ENCODE measurements at regions not wholly inside any gene's neighbourhood (a gene's known extent, or its start where the extent isn't known, plus 50 kb on each side); places are given as distances from the start of the nearest gene placed in this dataset.

DNA sequence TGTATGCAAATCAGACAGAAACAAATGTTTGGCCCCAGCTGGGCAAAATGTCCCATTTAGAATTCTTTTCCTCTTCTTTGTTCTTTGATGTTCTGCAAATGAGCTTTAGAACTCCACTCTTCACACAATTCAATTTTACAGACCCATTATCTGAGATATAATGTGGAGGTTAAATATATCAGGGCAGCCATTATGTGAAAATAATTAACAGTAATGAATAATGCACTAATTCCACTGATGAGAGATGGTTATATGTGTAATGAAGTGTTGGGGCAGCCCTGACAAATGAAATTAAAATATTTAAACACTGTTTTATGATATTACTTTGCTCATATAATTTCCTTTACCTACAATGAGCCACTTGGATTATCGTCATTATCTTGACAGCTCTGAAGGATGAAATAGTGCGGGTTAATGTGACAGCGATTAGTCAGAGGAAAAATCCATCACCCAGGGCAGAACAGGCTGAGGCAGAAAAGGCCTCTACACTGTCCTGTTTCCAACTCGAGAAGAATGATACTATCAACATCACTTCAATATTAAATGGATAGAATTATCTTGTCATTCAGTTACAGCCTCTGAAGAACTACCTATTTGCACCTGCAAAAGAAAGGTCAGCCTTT lies 321.1 kb downstream of the RBM26 start:
- DNase-seq (ENCODE audit: low read depth in 2 of 2): no peak

DNA sequence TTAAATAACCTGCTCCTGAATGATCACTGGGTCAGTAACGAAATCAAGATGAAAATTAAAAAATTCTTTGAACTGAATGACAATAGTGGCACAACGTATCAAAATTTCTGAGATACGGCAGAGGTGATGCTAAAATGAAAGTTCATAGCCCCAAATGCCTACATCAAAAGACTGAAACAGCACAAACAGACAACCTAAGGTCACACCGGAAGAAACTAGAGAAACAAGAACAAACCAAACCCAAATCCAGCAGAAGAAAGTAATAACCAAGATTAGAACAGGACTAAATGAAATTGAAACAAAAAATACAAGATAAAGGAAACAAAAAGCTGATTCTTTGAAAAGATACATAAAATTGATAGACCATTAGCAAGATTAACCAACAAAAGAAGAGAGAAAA lies 324.1 kb downstream of the RBM26 start:
- DNase-seq (ENCODE audit: low read depth in 2 of 2): no peak

DNA sequence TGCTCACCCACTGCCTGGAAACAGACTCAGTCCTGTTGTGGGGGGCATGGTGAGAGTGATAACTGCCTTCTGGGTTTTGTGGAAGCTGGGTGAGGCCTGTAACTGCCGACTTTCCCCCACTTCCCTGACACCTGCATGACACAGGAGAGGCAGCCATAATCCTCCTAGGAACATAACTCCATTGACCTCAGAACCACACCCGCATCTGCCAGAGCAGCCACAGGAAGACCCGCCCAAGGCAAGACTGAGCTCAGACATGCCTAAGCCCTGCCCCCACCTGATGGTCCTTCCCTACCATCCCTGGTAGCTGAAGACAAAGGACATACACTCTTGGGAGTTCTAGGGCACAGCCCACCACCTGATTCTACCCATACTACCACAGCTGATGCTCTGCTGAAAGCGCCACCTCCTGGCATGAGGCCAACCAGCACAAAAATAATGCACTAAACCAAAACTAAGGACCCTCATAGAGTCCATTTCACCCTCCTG lies 326.7 kb downstream of the RBM26 start:
- no peak for DNase-seq (ENCODE audit: low read depth in 2 of 2)

DNA sequence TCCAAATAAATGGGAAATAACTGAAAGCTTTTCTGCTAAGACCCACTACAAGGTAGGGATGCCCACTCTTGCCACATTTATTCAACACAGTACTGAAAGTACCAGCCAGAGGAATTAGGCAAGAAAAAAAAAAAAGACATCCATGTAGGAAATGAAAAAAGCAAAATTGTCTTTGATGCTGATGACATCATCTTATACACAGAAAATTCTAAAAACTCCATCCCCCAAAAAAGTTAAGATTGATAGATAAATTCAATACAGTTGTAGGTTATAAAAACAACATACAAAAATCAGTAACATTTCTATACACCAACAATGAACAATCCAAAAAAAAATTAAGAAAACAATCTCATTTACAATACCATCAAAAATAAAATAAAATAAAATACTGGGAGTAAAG lies 330.4 kb downstream of the RBM26 start:
- DNase-seq (ENCODE audit: low read depth in 2 of 2): no peak

DNA sequence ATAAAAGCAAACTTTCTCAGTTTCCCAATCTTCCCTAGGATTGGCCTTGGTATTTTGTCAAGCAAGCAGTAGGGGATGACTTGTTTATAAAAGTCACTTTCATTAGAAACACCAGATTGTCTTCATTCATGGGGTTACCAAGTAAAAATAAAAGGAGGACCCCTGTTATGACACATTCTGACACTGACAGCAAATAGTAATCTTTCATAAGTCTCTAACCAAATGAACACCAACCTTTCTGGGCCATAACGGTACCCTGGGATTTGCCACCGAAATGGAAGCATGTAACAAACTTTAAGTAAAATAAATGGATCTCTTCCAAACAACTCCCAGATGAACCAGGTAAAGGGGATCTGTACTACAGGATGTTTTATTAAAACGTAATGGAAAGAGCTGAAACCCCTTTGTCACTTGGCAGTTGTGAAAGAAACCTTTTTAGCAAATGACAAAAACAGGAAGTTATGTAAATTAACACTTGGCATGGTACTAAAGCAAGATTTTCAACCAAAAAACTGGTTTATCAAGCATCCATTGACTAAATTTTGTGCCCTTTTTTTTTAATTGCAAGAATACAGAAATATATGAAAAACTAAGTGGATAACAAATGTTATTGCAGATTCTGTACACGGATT lies 335.6 kb downstream of the RBM26 start:
- DNase-seq (ENCODE audit: low read depth in 2 of 2): no peak

DNA sequence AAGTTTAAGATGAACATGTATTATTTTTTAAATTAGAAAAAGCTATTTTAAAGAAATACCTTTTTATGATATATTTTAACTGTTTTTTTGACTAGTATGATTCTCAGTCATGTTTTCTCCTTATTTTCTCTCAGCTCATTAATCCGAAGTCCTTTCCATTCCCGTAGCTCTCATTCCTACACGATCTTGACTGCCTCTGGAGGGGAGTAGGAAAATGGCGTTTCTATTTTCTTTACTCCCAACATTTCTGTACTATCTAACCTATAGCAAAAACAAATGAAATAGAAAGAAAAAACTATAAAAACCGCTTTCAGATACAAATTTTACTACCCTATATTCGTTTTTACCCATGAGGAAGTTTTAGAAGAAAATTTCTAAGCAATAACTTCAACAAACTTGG lies 343.8 kb downstream of the RBM26 start:
- DNase-seq (ENCODE audit: low read depth in 2 of 2): no peak

DNA sequence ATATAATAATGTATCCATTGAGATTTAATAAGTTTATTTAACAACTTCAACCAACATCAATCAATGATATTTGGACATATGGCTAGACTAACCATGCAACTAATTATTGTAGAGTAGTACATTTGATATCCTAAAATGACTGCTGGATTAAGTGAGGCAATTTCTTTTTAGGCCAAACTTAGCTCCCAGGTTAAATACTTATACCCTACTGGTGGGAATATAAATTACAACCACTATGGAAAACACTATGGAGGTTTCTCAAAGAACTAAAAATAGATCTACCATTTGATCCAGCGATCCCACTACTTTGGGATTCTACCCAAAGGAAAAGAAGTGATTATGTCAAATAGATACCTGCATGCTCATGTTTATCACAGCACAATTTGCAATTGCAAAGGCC lies 345.8 kb downstream of the RBM26 start:
- no peak for DNase-seq (ENCODE audit: low read depth in 2 of 2)

DNA sequence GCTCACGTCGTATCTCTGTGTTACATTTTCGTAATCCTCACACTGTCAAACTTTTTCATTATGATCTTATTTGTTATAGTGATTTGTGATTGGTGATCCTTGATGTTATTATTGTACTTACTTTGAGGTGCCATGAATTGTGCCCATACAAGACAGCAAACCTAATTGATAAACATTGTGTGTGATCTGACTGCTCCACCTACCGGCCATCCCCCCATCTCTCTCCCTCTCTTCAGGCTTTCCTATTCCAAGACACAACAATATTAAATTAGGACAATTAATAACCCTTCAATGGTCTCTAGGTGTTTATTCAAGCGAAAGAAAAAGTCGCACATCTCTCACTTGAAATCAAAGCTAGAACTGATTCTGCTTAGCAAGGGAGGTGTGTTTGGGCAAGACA lies 349.3 kb downstream of the RBM26 start:
- no peak for DNase-seq (ENCODE audit: low read depth in 2 of 2)

DNA sequence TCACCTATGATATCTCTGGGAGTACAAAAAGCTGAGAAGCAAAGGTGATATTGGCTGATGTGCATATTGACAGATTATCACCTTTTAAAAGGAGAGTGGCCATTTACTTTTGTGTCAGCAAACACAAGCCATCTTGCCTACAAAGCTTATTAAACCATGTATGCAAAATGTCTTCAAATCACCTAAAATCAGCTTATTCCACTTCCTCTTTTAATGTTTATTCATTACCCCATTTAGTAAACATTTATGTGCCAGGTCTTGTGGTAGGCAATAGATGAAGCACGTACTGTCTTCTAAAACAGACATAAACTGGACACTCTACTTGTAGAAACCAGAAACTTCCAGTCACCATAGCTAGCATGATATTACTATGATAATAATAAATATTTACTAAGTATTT lies 354.6 kb downstream of the RBM26 start:
- DNase-seq (ENCODE audit: low read depth in 2 of 2): no peak

DNA sequence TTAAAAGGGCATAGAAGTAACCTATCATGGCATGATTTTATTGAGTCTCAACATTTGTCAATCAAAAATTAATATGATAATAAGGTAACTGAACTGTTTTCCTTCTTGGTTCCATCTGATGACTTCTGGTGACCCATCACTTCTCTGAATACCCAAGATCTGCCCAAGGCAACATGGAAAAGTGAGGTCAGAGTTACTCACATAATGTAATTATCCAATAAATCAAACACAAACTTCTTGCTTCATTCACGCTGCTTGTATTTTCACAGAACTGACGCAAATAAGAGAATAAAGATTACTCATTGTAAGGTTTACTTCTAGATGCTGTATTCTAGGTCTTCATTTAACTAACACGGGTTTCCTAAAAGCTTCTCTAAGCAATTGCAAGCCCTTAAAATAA lies 361.6 kb downstream of the RBM26 start:
- DNase-seq (ENCODE audit: low read depth in 2 of 2): no peak

DNA sequence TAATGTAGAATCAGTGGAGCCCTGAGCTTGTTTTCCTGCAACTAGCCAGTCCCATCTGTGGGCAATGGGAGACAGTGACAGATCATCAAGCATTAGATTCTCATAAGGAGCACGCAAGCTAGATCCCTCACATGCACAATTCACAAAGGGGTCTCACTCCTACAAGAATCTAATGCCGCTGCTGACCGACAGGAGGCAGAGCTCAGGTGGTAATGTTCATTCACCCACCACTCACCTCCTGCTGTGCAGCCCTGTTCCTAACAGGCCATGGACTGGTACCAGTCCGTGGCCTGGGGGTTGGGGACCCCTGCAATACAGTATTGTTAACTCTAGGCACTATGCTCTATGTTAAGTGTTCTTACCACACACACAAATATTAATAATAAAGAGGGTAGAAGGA lies 362.8 kb downstream of the RBM26 start:
- no peak for DNase-seq (ENCODE audit: low read depth in 2 of 2)

DNA sequence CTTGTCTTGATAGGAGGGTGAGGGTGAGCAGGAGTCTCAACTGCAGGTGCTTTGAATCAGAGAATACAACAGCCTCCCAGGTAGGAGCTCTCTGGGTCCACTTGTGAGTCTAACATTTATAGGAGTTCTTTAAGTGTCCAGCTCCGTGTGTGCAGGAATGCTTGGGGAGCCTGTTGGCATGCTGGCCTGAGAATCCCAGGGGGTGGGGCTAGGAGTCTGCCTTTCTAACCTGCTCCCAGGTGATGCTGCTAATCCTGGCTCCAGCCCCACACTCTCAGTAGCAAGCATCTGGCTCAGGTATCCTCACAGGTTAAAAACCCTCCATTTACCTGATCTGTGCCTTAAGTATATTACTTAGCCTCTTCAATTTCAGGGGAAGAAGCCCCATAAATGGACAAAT lies 368.9 kb downstream of the RBM26 start:
- no peak for DNase-seq (ENCODE audit: low read depth in 2 of 2)

DNA sequence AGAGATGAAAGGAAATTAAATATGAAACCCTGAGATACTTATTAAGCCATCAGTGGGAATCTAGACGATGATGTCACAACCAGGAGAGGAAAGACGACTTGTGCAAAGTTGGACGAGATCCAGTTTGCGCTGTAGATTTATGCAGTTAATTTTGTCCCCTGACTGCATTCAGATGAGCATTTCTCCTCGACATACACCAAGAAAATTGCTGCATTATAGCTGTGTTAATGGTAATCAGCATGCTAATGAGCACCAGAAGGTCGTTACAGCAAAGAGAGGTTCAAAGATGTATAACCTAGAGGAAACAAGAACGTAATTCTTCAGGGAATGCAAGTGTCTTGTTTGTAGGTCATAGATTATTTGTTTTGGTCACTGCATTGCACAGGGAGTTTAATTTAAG lies 371.7 kb downstream of the RBM26 start:
- no peak for DNase-seq (ENCODE audit: low read depth in 2 of 2)

DNA sequence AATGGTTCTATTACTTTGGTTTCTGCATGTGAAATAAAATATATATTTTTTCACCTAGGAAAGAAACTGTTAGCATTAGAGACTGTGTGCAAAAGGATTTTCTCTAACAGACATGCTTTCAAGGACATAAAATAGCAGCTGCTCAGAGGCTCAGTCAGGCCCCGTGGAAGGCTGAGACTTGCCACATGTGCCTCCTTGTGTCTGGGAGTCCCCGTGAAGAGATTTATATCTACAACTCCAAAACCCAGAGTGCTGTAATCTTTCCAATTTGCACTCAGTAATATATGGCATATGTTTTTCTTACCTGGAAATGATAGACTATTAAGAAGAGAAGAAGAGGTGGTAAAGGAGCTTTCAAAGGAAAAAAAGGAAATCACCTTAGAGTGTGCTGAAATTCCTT lies 371.6 kb upstream of the OBI1 start:
- no peak for DNase-seq (ENCODE audit: low read depth in 2 of 2)

DNA sequence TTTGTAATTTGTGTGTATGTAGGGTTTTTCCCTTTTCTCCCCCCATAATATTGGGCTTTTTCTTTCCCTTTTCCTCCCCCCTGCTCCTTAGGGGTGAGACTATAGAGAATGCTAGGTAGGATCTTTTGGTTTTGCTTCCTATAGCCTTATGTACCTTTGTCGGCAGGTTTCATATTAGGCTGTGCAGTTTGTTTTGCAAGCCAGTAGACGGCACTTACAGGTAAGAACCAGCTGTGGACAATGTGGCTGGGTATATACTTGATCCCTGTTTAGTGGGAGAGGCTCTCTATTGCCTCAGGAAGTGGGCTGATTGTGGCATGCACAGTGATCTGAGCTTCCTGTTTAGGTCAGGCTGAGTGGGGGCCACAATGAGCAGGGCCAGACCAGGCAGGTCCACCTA lies 359.2 kb upstream of the OBI1 start:
- no peak for DNase-seq (ENCODE audit: low read depth in 2 of 2)

DNA sequence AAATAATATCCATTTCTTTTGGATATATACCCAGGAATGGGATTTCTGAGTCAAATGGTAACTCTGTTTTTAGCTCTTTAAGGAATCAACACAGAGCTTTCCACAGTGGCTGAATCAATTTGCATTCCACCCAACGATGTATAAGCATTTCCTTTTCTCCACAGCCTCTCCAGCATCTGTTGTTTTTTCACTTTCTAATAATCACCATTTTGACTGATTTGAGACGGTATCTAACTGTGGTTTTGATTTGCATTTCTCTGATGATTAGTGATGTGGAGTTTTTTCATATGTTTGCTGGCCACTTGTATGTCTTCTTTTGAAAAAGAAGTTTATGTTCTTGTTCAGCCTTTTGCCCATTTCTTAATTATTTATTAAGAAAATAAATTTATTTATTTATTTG lies 352.2 kb upstream of the OBI1 start:
- no peak for DNase-seq (ENCODE audit: low read depth in 2 of 2)

DNA sequence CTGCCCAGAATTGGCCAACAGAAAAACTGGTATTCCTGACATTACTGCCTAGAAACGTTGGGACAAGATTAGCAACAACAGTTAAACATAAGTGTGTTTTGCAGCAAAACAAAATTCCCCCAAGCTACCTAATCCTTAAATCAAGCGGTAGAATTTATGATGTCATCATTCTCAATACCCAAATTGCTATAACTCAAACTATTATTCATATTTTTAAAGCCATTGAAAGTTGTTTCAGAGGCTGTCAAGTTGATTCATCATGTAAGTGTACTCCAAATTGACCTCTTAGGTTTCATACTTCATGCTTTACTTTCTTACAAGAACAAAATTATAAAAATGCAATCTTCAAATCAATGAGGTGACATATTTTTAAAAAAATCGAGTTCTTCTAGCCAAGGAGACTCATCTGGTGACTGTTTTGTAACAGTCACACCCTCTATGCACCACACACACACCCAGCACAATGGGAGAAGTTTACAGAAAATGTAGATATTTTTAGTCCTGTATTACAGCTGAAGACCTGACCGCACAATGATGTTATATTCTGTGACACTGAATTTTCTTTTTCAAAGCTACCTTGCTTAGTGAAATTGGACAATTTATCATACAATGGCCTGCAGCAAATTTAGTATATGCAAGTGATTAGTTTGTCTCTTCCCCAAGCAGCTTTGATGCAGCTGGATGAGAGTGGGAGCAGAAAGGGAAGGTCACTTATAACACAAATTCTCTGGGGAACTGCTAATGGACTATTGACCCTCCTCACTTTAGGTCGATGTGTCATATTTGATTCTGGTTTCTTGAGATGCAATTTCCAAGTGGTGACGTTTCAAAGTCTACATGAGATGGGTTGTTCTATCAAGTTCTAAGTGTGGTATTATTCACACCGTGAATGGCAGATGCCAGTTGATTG lies 345.3 kb upstream of the OBI1 start:
- no peak for DNase-seq (ENCODE audit: low read depth in 2 of 2)

DNA sequence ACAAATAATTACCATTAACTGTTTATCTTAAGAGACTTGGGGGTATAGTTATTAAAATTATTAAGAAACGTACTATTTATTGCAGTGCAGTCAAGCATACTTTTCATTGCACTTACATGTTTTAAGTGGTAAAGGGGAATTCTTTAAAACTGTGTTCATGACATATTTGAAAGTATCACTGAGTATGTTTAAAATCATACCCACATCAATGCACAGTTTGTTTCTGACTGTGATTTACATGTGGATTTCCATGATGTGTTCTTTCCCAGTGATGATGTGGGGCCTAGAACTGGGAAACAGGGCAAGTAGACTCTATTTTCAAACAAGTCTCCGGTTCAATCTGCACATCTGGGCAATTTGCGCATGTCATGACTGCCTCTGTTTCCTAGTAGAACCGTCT lies 340.5 kb upstream of the OBI1 start:
- DNase-seq (ENCODE audit: low read depth in 2 of 2): no peak

DNA sequence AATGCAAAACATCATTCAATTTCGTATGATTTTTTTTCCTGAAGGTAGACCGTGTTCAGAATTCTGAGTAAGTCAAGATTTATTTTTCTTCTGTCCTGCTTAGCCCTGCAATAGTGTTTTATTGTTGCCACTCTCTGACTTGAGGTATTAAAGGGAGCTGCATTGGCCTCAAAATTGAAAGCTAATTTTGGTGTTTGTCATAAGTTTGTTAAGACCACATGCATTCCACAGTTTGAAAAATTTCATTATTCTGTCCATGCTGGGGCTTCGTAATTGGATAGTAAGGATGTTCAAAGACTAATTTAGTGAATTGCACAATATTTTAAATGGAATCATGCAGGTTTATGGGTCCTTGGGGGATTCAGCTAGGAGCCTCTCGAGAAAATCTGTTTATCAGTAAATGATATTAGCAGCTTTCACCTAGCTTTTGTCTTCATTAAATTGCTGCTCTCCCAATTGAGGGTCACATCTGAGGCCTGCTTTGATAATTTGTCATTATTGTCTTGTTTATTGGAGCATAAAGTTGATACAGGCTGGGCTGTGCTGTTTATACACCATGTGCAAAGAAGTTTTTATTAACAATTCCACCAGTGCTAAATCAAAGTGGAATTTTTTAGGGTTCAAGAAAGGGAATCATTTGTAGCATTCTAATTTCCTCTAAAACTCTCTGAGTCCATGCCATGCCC lies 339.8 kb upstream of the OBI1 start:
- DNase-seq (ENCODE audit: low read depth in 2 of 2): no peak

DNA sequence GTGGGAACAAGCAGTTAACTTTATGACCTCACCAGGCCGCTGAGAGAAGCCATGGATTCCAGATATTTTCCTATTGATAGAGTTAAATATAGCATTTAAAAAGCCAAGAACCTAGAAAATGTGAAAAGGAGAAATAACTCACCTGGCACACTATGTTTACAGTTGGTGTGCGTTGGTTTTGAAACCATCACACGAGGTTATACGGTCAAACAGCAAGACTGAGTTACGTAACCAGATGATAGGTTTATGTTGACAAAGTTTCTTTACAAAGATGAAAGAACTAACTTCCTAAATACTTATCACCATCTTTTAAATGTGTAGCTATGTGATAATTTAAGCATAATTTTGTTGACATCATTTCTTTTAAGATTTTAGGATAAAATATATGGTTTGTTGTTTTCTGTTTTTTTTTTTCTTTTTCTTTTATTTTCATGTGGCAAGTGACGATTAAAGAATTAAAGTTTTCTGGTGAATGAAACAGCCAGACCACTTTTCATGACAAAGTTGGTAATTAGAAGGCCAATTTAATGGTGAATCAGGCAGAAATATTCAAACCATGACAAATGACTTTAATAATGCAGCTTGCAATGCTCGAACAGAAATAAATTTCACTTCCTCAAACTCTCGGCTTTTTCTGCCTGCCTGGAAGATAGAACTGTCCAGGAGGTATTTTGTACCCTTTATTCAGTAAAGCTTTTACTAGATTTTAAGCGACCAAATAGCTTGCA lies 339.1 kb upstream of the OBI1 start:
- no peak for DNase-seq (ENCODE audit: low read depth in 2 of 2)

DNA sequence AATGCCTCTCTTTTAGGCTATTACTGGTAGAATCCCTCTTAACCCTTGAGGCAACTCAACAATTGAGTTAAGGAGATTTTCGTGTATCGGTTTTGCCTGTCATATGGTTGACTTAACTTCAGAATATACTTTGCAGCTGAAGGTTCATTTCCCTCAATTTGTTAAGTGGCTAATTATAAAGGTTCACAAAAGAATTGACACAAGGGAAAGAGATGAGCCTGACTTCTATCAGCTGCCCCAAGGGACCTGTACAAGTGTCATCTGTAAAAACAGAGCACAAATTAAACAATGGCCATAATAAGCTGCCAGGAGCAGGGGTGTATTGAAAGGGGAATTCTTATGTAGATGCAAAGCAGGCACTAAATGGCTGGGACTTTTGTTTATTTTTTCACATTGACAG lies 334.8 kb upstream of the OBI1 start:
- DNase-seq (ENCODE audit: low read depth in 2 of 2): no peak
